DMS 273 (cell line): ENCODE measurements at regions not wholly inside any gene's neighbourhood (a gene's known extent, or its start where the extent isn't known, plus 50 kb on each side); places are given as distances from the start of the nearest gene placed in this dataset.
"Not testable (repeated sequence)": the region's sequence is repeated elsewhere in the genome, so short reads cannot be mapped to it uniquely, and the experiment has no call there.

Source experiments
- DNase-seq: peaks from one replicate; lab custom pipeline; 2025; ENCODE audit not compliant: unreplicated experiment; lab: John Stamatoyannopoulos, UW

- DNase-seq = no peak
Observed at GRCh38 chr2:15681089-15681885, 89.6 kb downstream of the DDX1 start.

DNA sequence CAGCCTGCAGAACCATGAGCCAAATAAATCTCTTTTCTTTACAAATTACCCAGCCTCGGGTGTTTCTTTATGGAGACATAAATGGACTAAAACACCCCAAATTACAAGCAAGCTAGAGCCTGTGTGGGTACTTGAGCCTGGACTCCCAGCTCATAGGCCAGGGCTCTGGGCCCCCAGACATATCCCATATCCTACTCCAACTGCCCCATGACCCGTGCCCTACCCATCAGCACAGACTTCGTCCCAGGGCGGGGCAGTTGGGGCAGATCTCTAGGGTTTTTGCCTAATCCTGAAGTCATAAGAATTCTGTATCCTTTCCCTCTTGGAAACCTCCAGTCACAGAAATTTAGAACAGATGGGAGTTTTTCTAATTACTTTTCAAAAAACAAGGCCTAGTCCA, 90.7 kb downstream of the DDX1 start:
- DNase-seq = no peak

GRCh38 chr2:15684161-15685039, 92.7 kb downstream of the DDX1 start:
- DNase-seq = no peak

DNA sequence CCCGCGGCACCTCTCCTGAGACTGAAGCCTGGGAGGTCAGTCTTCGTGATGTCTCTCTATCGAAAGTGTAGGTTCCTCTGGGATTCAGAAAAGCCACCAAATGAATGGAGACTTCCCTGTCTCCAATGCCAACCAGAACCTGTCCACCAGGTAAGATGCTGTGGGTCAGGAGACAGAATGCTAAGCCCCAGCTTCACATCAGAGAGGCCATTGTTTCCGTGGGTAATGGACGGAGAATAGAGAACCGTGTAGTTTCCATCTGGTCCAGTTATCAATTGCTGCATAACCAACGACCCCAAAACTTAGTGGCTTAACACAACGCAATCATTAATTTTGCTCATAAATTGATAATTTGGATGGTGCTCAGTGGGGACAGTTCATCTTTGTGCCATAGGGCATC, 93.5 kb downstream of the DDX1 start:
- no peak for DNase-seq

- no peak for DNase-seq
Observed at GRCh38 chr2:15686643-15687042, 95.0 kb downstream of the DDX1 start.

GRCh38 chr2:15687243-15687642, 95.6 kb downstream of the DDX1 start:
- DNase-seq = no peak

DNA sequence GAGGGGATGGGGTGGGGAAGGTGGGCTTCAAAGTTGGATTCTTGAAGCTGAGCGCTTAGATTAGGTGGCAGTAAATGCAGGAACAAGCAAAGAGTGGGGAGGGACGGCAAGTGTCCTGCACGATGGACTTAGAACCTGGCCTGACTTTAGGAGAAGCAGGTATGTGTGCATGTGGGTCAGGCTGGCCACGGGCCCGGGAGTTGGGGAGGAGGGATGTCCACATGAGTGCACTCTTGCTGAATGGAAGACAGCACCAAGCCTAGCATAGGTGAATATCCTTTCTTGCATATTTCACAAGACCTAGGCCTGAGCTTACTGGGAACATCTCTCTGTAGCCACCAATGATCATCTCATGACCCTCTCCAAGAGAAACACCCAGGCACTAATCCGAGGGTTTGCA, 96.1 kb downstream of the DDX1 start:
- DNase-seq = no peak

DNA sequence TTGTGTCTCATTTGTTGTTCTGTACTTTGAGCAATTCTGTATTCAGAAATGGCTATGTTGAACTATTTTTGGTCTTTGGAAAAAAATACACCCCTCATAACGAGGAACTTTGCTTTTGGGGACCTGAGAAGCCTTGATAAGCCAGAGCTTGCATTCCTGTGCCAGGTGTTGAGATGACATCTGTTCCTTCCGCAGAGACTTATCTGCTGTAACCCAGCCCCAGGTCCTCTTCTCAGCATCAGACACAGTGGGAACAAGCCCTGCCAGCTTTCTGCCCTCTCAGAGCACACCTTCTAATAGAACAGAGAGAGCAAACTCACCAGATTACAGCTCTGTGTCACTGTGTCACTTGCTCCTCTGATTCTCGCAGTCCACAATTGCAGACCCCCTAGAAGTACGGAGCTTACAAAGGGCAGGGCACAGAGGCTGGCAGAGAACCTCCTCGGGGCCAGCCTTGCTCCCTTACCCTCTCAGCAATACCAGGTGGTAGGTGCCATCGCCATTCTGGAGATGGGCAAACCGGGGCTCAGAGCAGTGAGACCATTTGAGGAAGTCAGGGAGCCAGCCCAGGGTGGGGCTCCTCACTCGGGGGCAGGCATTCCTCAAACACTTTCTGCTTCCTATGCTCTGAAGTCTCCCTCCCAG, 97.4 kb downstream of the DDX1 start:
- no peak for DNase-seq

GRCh38 chr2:15689654-15690053, 98.0 kb downstream of the DDX1 start:
- no peak for DNase-seq

DNA sequence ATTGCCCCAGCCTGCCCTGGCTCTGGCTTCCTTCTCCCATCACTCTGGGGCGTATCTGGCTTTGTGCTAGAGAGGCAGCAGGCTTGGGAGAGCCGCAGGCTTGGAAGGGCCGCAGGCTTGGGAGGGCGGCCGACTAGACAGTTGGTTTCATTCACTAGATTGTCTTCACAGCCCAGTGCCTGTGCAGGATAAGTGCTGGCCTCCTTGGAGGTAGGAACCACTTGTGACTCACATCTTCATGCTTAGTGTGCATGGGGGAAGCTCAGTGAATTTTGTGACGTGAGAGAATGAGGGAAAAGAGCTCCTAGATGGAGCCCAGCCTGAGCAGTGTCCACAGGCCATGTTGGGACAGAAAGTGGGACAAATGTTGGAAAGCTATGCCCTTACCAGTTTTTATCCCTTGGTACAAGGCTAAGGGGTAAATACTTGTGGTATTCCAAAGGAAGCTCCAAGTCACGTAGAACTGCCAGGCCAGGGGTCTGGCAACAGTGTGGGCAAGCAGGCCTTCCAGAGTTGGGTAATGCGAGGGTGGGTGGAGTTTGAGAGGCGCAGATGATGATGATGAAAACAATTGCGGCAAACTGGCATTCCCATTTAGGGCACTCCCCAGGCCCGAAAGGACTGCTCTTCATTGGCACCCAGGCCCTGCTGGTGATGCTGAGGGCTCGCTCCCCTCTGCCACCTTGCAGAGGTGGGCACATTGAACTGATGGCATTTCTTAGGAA, 100.1 kb downstream of the DDX1 start:
- DNase-seq = no peak

DNA sequence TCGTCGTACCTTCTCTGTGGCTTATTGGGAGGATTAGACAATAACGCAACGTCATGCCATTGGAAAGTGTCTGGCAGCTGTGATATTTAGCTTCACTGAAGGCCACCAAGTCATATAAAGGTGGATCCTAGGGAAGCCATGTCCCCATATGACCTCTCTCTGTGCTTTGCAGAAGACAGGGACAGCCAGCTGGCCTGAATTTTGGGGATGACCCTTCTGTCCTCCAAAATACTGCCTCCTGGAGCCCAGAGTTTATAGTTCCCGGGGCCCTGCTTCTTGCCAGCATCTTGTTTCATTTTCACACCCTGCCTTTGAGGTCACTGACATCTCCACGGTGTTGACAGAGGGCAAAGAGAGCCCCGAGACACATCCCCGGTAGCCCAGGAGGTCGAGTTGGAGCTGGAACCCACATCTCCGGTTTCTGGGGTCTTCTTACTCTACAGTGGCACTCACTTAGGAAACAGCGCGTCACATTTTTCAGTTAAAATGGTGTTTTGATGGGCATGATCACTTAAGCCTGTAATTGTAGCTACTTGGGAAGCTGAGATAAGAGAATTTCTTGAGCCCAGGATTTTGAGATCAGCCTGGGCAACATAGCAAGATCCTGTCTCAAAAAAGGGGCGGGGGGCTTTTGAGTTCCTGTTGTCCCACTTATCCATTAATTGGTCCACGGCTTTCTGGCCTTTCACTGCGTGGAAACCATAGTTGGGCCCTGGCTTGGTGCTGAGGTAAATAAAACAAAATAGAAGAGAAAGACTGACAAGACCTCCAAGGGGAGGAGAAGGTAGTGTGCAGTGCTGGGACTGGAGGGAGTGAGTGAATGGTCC, 101.1 kb downstream of the DDX1 start:
- DNase-seq = no peak

GRCh38 chr2:15693382-15693781, 101.7 kb downstream of the DDX1 start:
- DNase-seq = no peak

DNA sequence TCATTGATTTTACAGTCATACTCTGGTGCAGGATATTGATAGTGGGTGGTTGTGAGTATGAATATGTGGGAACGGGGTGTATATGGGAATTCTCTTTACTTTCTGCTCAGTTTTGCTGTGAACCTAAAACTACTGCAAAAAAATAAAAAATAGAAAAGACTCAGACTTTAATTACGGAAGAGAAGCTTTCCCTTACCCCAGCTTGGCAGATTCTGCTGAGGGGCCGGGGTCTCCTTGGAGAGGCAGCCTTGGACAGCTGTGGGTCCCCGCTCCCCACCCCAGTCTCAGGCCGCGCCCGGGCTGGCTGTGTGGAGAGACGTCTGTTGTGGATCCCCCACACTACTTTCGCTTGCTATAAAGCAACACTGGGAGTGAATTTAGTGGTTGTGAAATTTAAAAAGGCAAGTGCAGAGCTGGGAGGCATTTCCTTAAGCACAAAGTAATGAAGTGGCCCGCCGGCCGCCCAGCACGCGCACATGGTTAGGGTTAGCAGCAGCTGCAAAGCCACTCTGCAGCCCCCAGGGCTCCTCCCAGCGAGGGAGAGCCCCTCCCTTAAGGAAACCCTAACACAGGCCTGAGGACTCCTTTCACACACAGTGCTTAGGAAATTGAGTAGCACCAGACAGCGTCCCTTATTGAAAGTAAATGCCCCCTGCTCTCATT, 102.4 kb downstream of the DDX1 start:
- DNase-seq = no peak

- DNase-seq = no peak
Observed at GRCh38 chr2:15694589-15694986, 102.9 kb downstream of the DDX1 start.

- DNase-seq = no peak
Observed at GRCh38 chr2:15695582-15696330, 104.1 kb downstream of the DDX1 start.

DNA sequence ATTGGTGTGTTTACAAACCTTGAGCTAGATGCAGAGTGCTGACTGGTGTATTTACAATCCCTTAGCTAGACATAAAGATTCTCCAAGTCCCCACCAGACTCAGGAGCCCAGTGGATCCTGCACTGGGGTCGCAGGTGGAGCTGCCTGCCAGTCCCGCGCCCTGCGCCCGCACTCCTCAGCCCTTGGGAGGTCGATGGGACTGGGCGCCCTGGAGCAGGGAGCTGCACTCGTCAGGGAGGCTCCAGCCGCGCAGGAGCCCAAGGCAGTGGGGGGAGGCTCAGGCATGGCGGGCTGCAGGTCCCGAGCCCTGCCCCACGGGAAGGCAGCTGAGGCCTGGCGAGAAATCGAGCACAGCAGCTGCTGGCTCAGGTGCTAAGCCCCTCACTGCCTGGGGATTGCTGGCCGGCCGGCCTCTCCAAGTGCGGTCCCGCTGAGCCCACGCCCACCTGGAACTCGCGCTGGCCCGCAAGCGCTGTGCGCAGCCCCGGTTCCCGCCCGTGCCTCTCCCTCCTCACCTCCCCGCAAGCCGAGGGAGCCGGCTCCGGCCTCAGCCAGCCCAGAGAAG, 105.0 kb downstream of the DDX1 start:
- DNase-seq = not testable (repeated sequence)

DNA sequence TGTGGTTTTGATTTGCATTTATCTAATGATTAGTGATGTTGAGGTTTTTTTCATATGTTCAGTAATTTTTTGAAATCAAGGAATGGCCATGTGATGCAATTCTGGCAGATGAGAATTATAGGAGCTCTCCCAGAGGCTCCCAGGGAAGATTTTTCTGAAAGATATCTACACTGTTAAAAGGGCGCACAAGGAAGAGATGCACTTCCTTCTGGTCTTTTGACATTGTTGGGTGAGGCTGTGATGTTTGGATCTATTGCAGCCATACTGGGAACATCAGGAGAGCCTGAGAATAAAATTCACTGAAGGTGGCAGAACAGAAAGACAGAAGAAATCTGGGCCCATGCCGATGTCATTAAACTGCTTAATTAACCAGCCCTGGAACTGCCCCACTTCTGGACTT, 108.5 kb downstream of the DDX1 start:
- no peak for DNase-seq

DNA sequence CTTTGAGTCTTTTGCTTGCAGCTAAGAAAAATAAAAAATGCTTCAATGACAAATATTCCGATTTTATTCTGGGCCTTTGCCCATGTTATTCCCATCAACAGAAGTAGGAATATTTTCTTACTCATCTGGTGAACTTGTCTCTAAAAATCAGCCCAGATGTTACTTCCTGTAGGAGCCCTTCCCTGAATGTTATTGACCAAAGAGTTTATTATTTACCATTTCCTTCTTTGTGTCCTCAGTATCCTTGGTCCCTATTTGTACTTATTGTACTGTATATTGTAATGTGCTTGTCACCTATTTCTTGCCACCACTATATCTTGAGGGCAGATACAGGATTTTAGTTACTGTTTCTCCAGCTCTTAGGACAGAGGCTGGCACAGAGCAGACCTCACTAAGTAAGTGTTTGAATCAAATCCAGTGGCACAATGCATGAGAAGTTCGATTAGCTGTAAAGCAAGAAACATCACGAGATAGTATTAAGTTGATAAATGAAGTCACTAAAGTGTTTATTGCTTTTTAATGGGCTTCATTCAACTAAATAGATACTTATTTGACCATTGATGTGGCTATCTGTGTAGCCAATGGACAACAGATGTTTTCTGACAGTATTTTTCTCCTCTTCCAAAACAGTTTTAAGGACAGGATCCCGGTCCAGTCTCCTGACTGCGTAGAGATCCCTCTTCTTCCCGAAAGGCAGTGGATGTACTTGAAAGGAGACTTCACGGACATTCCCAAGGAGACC, 109.1 kb downstream of the DDX1 start:
- DNase-seq = no peak
